ENCODE measurements at regions not wholly inside any gene's neighbourhood (a gene's known extent, or its start where the extent isn't known, plus 50 kb on each side); places are given as distances from the start of the nearest gene placed in this dataset.
"Not testable (repeated sequence)": the region's sequence is repeated elsewhere in the genome, so short reads cannot be mapped to it uniquely, and the experiment has no call there.

GRCh38 chrX:125681058-125681457 lies 361.4 kb downstream of the TEX13C start:
- TF ChIP-seq SPI1 (IDR thresholded peaks at IDR 0.05; ENCODE audit: low read depth, low read length): peak; percentile 79
- no peak for TF ChIP-seq POU2F2 (IDR thresholded peaks at IDR 0.05; ENCODE audit: low read depth, low read length)
- no peak for FAIRE-seq
- DNase-seq (ENCODE audit: insufficient read length, low spot score): no peak

GRCh38 chrX:125681507-125681906 lies 361.8 kb downstream of the TEX13C start:
- FAIRE-seq: peak; percentile 71
- DNase-seq (ENCODE audit: insufficient read length, low spot score): no peak
- TF ChIP-seq PAX5 (IDR thresholded peaks at IDR 0.05; ENCODE audit: insufficient read depth, low read length, severe bottlenecking) (no peak), POLR2AphosphoS5 (IDR thresholded peaks at IDR 0.05; ENCODE audit: low read depth, low read length) (no peak), POU2F2 (IDR thresholded peaks at IDR 0.05; ENCODE audit: low read depth, low read length) (no peak), POLR2A (IDR thresholded peaks at IDR 0.05; ENCODE audit: low read depth, low read length) (no peak), SPI1 (IDR thresholded peaks at IDR 0.05; ENCODE audit: low read depth, low read length) (peak; percentile 94), TAF1 (IDR thresholded peaks at IDR 0.05; ENCODE audit: low read depth, low read length) (no peak)

DNA sequence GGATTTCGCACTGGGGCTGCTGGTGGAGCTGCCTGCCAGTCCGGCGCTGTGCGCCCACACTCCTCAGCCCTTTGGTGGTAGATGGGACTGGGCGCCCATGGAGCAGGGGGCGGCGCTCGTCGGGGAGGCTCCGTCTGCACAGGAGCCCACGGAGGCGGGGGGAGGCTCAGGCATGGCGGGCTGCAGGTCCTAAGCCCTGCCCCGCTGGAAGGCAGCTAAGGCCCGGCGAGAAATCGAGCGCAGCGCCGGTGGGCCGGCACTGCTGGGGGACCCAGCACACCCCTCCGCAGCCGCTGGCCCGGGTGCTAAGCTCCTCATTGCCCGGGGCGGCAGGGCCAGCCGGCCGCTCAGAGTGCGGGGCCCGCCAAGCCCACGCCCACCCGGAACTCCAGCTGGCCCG lies 370.9 kb downstream of the TEX13C start:
- DNase-seq (ENCODE audit: insufficient read length, low spot score); FAIRE-seq: not testable (repeated sequence)

GRCh38 chrX:125694171-125694570 lies 374.5 kb downstream of the TEX13C start:
- no peak for DNase-seq (ENCODE audit: insufficient read length, low spot score)
- TF ChIP-seq PAX5 (IDR thresholded peaks at IDR 0.05; ENCODE audit: insufficient read depth, low read length, severe bottlenecking) (no peak), POLR2A (IDR thresholded peaks at IDR 0.05; ENCODE audit: low read depth, low read length) (no peak), TAF1 (IDR thresholded peaks at IDR 0.05; ENCODE audit: low read depth, low read length) (no peak), SPI1 (IDR thresholded peaks at IDR 0.05; ENCODE audit: low read depth, low read length) (no peak), POU2F2 (IDR thresholded peaks at IDR 0.05; ENCODE audit: low read depth, low read length) (no peak), POLR2AphosphoS5 (IDR thresholded peaks at IDR 0.05; ENCODE audit: low read depth, low read length) (no peak)
- FAIRE-seq: no peak

- FAIRE-seq (no peak), DNase-seq (ENCODE audit: insufficient read length, low spot score) (no peak)
- TF ChIP-seq SPI1 (IDR thresholded peaks at IDR 0.05; ENCODE audit: low read depth, low read length): no peak
These were observed 389.4 kb downstream of the TEX13C start for GRCh38 chrX:125709074-125709473.

GRCh38 chrX:125709532-125709931 lies 389.9 kb downstream of the TEX13C start:
- FAIRE-seq (no peak), DNase-seq (ENCODE audit: insufficient read length, low spot score) (no peak)
- TF ChIP-seq POU2F2 (IDR thresholded peaks at IDR 0.05; ENCODE audit: low read depth, low read length) (no peak), SPI1 (IDR thresholded peaks at IDR 0.05; ENCODE audit: low read depth, low read length) (no peak), POLR2A (IDR thresholded peaks at IDR 0.05; ENCODE audit: low read depth, low read length) (no peak), PAX5 (IDR thresholded peaks at IDR 0.05; ENCODE audit: insufficient read depth, low read length, severe bottlenecking) (no peak), POLR2AphosphoS5 (IDR thresholded peaks at IDR 0.05; ENCODE audit: low read depth, low read length) (no peak), TAF1 (IDR thresholded peaks at IDR 0.05; ENCODE audit: low read depth, low read length) (no peak)

- DNase-seq (ENCODE audit: insufficient read length, low spot score): no peak
- FAIRE-seq: no peak
- TF ChIP-seq POLR2AphosphoS5 (IDR thresholded peaks at IDR 0.05; ENCODE audit: low read depth, low read length) (no peak), TAF1 (IDR thresholded peaks at IDR 0.05; ENCODE audit: low read depth, low read length) (no peak), POLR2A (IDR thresholded peaks at IDR 0.05; ENCODE audit: low read depth, low read length) (no peak), POU2F2 (IDR thresholded peaks at IDR 0.05; ENCODE audit: low read depth, low read length) (no peak), SPI1 (IDR thresholded peaks at IDR 0.05; ENCODE audit: low read depth, low read length) (no peak), PAX5 (IDR thresholded peaks at IDR 0.05; ENCODE audit: insufficient read depth, low read length, severe bottlenecking) (no peak)
These were observed 390.9 kb downstream of the TEX13C start for GRCh38 chrX:125710403-125711062.

DNA sequence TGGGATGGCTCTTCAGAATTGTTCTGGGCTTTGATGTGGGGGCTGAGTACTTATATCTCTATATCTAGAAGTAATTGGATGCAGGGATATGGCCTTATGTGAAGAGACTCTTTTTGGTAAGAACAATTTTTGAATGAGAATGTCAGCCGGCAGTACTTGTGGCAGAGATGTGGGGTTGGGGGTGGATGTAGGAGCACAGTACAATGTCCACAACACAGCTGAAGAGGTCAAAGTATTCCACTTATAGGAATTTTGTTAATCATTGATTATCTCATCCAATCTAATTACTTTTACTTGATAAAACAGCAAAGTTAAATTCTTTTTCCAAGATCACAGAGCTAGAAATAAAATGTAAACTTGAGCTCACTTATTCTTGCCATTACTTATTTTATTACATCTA lies 391.4 kb downstream of the TEX13C start:
- no peak for FAIRE-seq
- TF ChIP-seq TAF1 (IDR thresholded peaks at IDR 0.05; ENCODE audit: low read depth, low read length) (no peak), POU2F2 (IDR thresholded peaks at IDR 0.05; ENCODE audit: low read depth, low read length) (no peak), POLR2A (IDR thresholded peaks at IDR 0.05; ENCODE audit: low read depth, low read length) (no peak), PAX5 (IDR thresholded peaks at IDR 0.05; ENCODE audit: insufficient read depth, low read length, severe bottlenecking) (no peak), SPI1 (IDR thresholded peaks at IDR 0.05; ENCODE audit: low read depth, low read length) (no peak), POLR2AphosphoS5 (IDR thresholded peaks at IDR 0.05; ENCODE audit: low read depth, low read length) (no peak)
- DNase-seq (ENCODE audit: insufficient read length, low spot score): no peak

DNA sequence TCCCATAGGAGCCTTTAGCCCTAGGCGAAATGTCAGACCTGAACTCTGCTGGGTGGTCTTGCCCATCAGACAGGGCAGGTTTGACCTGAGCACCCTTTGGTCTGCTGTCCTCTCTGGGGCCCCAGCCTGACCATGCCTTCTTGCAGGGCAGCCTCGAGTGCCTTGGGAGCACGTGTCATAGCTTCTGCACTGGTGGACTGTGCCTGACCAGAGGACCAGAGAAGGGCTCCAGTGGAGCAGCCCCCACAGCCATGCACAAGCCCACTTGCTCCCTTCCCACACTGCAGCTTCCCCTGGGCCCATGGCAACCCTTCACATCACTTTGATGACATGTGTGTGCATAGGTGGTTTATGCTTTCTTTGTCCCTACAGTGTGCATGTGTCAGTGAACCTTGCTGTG lies 394.0 kb downstream of the TEX13C start:
- FAIRE-seq (no peak), DNase-seq (ENCODE audit: insufficient read length, low spot score) (no peak)
- TF ChIP-seq POU2F2 (IDR thresholded peaks at IDR 0.05; ENCODE audit: low read depth, low read length) (no peak), PAX5 (IDR thresholded peaks at IDR 0.05; ENCODE audit: insufficient read depth, low read length, severe bottlenecking) (no peak), SPI1 (IDR thresholded peaks at IDR 0.05; ENCODE audit: low read depth, low read length) (no peak), POLR2A (IDR thresholded peaks at IDR 0.05; ENCODE audit: low read depth, low read length) (no peak), POLR2AphosphoS5 (IDR thresholded peaks at IDR 0.05; ENCODE audit: low read depth, low read length) (no peak), TAF1 (IDR thresholded peaks at IDR 0.05; ENCODE audit: low read depth, low read length) (no peak)

- DNase-seq (ENCODE audit: insufficient read length, low spot score): no peak
- TF ChIP-seq POLR2AphosphoS5 (IDR thresholded peaks at IDR 0.05; ENCODE audit: low read depth, low read length) (no peak), POU2F2 (IDR thresholded peaks at IDR 0.05; ENCODE audit: low read depth, low read length) (no peak), PAX5 (IDR thresholded peaks at IDR 0.05; ENCODE audit: insufficient read depth, low read length, severe bottlenecking) (no peak), TAF1 (IDR thresholded peaks at IDR 0.05; ENCODE audit: low read depth, low read length) (no peak), SPI1 (IDR thresholded peaks at IDR 0.05; ENCODE audit: low read depth, low read length) (no peak), POLR2A (IDR thresholded peaks at IDR 0.05; ENCODE audit: low read depth, low read length) (no peak)
- no peak for FAIRE-seq
These were observed 407.4 kb downstream of the TEX13C start for GRCh38 chrX:125727117-125727516.
